ENCODE measurements at regions not wholly inside any gene's neighbourhood (a gene's known extent, or its start where the extent isn't known, plus 50 kb on each side); places are given as distances from the start of the nearest gene placed in this dataset.

DNA sequence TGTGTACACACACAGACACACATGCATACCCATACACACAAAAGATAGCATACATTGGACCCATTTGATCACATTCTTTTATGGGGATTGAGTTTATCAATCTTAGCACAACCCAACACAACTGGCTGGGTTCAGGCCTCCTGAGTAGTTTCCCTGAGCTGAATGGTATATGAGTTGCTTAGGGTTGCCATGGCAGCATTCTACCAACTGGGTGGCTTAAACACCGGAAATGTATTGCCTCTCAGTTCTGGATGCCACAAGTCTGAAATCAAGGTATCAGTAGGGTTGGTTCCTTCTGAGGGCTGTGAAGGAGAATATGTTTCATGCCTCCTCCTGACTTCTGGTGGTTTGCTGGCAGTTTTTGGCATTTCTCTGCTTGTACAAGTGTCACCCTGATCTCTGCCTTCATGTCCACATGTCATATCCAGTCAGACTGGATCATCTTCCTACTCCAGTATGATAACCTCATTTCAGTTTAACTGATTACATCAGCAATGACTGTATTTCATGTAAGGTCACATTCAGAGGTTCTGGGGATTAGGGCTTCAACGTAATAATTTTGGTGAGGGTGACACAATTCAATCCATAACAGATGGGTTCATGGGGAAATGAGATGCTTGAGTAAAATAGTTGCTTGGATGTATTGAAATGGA is 212.7 kb downstream of the KCNE4 start:
- POLR2A ChIA-PET (ENCODE audit: partially characterized antibody), result no interaction called here
- 91% methylated on average over 2 of the region's 2 CpGs; no CpG with 5 or more reads in 1 of the 2 experiments for WGBS, 2 experiments (ENCODE audit: extremely low coverage in 1 of 2, insufficient coverage in 1 of 2, insufficient read length in 1 of 2, insufficient replicate concordance in 2 of 2, low coverage in 1 of 2, low lambda C conversion rate in 2 of 2, missing lambda C conversion rate in 1 of 2)
- H3K18ac ChIP-seq (ENCODE audit: extremely low read depth, low read length), result no peak overlapping the region
- TF ChIP-seq TEAD4 (IDR thresholded peaks at IDR 0.05; ENCODE audit: low read depth, low read length) (no peak), CBX8 (IDR thresholded peaks at IDR 0.05; ENCODE audit: borderline replicate concordance, low read depth, low read length) (no peak), SUZ12 (IDR thresholded peaks at IDR 0.05; ENCODE audit: low read length) (no peak), CREB1 (IDR thresholded peaks at IDR 0.05) (no peak), TAF1 (IDR thresholded peaks at IDR 0.05; ENCODE audit: low read depth, low read length) (no peak), JUND (IDR thresholded peaks at IDR 0.05; ENCODE audit: low read length) (no peak)
- TF ChIP-seq, protein P1, sequence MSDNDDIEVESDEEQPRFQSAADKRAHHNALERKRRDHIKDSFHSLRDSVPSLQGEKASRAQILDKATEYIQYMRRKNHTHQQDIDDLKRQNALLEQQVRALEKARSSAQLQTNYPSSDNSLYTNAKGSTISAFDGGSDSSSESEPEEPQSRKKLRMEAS (IDR thresholded peaks at IDR 0.05), result no peak
- TF ChIP-seq, protein P2, sequence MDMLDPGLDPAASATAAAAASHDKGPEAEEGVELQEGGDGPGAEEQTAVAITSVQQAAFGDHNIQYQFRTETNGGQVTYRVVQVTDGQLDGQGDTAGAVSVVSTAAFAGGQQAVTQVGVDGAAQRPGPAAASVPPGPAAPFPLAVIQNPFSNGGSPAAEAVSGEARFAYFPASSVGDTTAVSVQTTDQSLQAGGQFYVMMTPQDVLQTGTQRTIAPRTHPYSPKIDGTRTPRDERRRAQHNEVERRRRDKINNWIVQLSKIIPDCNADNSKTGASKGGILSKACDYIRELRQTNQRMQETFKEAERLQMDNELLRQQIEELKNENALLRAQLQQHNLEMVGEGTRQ (IDR thresholded peaks at IDR 0.05; ENCODE audit: low read length), result no peak

More for the DNA sequence above, 212.7 kb downstream of the KCNE4 start:
- no peak overlapping the region for H4K91ac ChIP-seq (replicated peaks; ENCODE audit: insufficient read length, low read length)
- H3K36me3 ChIP-seq (ENCODE audit: control insufficient read depth in 2 of 4, insufficient read depth in 4 of 4, low read length in 3 of 4), result no peaks in the 10 kb centered on the region
- H2BK12ac ChIP-seq (ENCODE audit: low read depth, low read length), result no peak overlapping the region
- no peak overlapping the region for H3K4ac ChIP-seq (replicated peaks; ENCODE audit: insufficient read length, low read depth, low read length)
- H3K14ac ChIP-seq (ENCODE audit: insufficient read length), result no peak overlapping the region
- no peak overlapping the region for H2AK5ac ChIP-seq (ENCODE audit: low read depth, low read length)
- DNase-seq (ENCODE audit: low read depth in 1 of 2, low spot score in 2 of 2) (no peak), FAIRE-seq (no peak)
- no peak overlapping the region for H2BK120ac ChIP-seq (replicated peaks; ENCODE audit: low read depth, low read length)
- H3K23me2 ChIP-seq (ENCODE audit: low read depth, low read length), result no peaks in the 10 kb centered on the region
- no peak overlapping the region for H3K9ac ChIP-seq (replicated peaks in 1 of 4; ENCODE audit: extremely low read depth in 1 of 4, low read depth in 3 of 4, low read length in 3 of 4)
- H4K8ac ChIP-seq (ENCODE audit: extremely low read depth, insufficient read depth, low read length), result no peak overlapping the region
- H3K79me2 ChIP-seq (ENCODE audit: control insufficient read depth in 1 of 2, insufficient read depth in 2 of 2, low read length in 2 of 2), result no peaks in the 10 kb centered on the region
- no peak overlapping the region for H3K56ac ChIP-seq (replicated peaks; ENCODE audit: insufficient read length, low read depth, low read length)
- H2BK20ac ChIP-seq (ENCODE audit: low read length), result no peak overlapping the region
- no peaks in the 10 kb centered on the region for H3K27me3 ChIP-seq (replicated peaks in 1 of 4; ENCODE audit: control insufficient read depth in 3 of 4, extremely low read depth in 1 of 4, insufficient read depth in 3 of 4, low read length in 3 of 4)
- H3K9me3 ChIP-seq (ENCODE audit: insufficient read depth in 2 of 2, low read depth in 1 of 2, low read length in 1 of 2), result no peaks in the 10 kb centered on the region
- CTCF ChIA-PET (ENCODE audit: partially characterized antibody), result interaction anchor here (0.8 kb wide), 1 partner anchor 17 kb away, joined by 3 read pairs; no protein-coding TSS in a partner anchor
- H2AFZ ChIP-seq (ENCODE audit: low read length), result no peak overlapping the region
- H4K20me1 ChIP-seq (replicated peaks in 1 of 2; ENCODE audit: control insufficient read depth in 1 of 2, insufficient read depth in 2 of 2, low read length in 2 of 2), result no peaks in the 10 kb centered on the region
- no peak overlapping the region for H3K23ac ChIP-seq (ENCODE audit: insufficient read length)
- no peak overlapping the region for H3K27ac ChIP-seq (ENCODE audit: low read depth, low read length)
- H4K5ac ChIP-seq (ENCODE audit: insufficient read length, low read depth, low read length), result no peak overlapping the region
- H3K4me1 ChIP-seq (replicated peaks in 1 of 4; ENCODE audit: control insufficient read depth in 3 of 4, insufficient read depth in 4 of 4, low read length in 3 of 4), result no peaks in the 10 kb centered on the region
- H3K4me2 ChIP-seq (ENCODE audit: insufficient read depth in 1 of 2, low read depth in 2 of 2, low read length in 2 of 2), result no peak overlapping the region
- no peak overlapping the region for H2BK15ac ChIP-seq (ENCODE audit: low read length)
- H3K4me3 ChIP-seq (ENCODE audit: extremely low read depth in 1 of 4, insufficient read depth in 2 of 4, low read depth in 3 of 4, low read length in 4 of 4), result no peak overlapping the region
- no peak overlapping the region for H2BK5ac ChIP-seq (ENCODE audit: low read depth, low read length)
- H3K79me1 ChIP-seq (ENCODE audit: low read depth, low read length), result no peaks in the 10 kb centered on the region

Measured in H1 (cell line).